GM20000 (cell line): ENCODE measurements at regions not wholly inside any gene's neighbourhood (a gene's known extent, or its start where the extent isn't known, plus 50 kb on each side); places are given as distances from the start of the nearest gene placed in this dataset.

Experiments
- DNase-seq: peaks from one replicate; pipeline ENCODE4 v3.0.0; 2012; ENCODE audit warnings: low spot score
- CTCF ChIP-seq: IDR thresholded peaks from 2 replicates; pipeline ENCODE4 v1.5.1; 2012; ENCODE audit warnings: mild to moderate bottlenecking, control low read depth; ENCODE audit errors: extremely low read depth, missing control alignments

GRCh38 chr4:155434904-155435303 lies 58.1 kb upstream of the MAP9 start:
- DNase-seq, result no peak
- no peak for TF ChIP-seq CTCF

GRCh38 chr4:155434366-155434765 lies 57.6 kb upstream of the MAP9 start:
- DNase-seq, result no peak
- no peak for TF ChIP-seq CTCF

- DNase-seq, result no peak
- TF ChIP-seq CTCF, result no peak
Observed at GRCh38 chr4:155433636-155434360, 57.0 kb upstream of the MAP9 start.

- TF ChIP-seq CTCF, result no peak
- DNase-seq, result no peak
Observed at GRCh38 chr4:155430895-155431795, 54.4 kb upstream of the MAP9 start.

- no peak for TF ChIP-seq CTCF
- no peak for DNase-seq
Observed at GRCh38 chr4:155428128-155428527, 51.4 kb upstream of the MAP9 start.

GRCh38 chr4:155426953-155427352 lies 50.2 kb upstream of the MAP9 start:
- DNase-seq, result no peak
- TF ChIP-seq CTCF, result no peak
